ENCODE measurements at regions not wholly inside any gene's neighbourhood (a gene's known extent, or its start where the extent isn't known, plus 50 kb on each side); places are given as distances from the start of the nearest gene placed in this dataset.

- no peak for DNase-seq (ENCODE audit: low read depth, low spot score)
These were observed 341.9 kb upstream of the CDH11 start for GRCh38 chr16:65463652-65464260.

DNA sequence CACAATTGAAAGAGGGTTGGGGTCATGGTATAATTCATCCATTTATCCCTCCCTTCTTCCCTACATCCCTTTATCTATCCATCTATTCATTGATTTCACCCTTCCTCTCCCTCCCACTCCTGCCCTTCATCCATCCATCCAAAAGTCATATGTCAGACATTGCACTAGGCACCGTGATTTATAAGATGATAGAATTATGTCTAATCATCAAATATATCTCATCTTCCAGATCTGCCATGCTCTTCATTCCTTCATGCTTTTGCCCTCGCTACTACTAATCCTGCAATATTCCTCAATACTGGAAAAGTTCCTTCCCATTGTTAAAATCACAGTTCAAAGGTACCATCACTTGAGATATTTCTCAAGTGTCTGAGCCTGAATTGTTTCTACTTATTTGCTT is 335.2 kb upstream of the CDH11 start:
- DNase-seq (ENCODE audit: low read depth, low spot score): no peak

DNA sequence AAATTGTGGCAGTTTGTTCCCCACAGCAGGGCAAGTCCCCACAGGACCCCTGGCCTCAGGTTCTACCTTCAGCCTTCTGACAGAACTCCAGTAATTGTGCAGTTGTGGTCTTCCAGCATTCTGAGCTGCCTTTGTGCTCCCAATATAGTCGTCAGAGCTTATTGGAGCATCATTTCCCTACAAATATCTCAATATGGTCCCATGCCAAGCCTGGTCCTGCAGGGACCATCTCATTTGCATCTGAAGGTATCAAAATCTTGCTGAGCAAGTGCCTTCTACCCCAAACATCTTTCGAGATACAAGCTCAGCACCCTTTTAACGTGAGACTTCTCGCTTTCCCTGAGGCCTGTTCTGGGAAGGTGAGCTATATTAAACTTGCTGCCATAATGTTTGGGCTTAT is 333.9 kb upstream of the CDH11 start:
- no peak for DNase-seq (ENCODE audit: low read depth, low spot score)

DNA sequence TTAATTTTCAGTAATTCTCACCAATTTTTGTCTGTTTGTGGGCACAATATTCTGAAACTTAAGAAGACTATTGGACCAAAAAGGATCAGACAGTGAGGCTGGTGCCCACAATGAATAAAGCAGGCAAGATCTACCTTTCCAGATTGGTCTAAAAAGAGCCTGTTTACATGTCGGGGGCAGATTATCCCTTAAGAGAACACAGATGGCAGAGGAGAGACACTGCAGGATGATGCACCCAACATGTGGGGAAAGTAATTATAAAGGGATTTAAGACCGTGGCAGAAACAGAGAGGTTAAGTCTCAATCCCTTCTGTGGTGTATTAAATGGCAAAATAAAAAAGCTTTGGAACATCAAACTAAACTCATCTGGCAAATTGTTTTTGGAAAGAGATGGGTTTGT is 331.8 kb upstream of the CDH11 start:
- no peak for DNase-seq (ENCODE audit: low read depth, low spot score)

GRCh38 chr16:65449526-65449925 is 327.7 kb upstream of the CDH11 start:
- no peak for DNase-seq (ENCODE audit: low read depth, low spot score)

DNA sequence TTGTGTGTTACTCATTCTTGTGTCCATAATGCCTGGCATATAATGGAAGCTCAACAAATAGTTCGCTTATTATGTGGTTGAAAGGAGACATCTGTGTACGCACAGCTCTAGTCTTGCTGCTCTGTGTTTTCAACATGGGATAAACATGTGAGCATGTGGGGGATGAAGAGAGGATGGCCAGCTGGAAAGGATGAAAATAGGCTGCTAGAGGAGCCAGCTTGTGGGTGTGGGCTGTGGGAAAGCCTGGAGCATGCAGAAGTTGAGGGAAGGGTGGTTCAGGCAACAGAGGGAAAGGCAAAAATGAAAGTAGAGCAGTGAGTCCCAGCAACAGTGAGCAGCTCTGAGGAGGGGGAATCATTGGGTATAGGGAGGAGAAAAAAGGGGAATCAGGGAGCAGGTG is 324.6 kb upstream of the CDH11 start:
- no peak for DNase-seq (ENCODE audit: low read depth, low spot score)

GRCh38 chr16:65445313-65446260 is 323.7 kb upstream of the CDH11 start:
- no peak for DNase-seq (ENCODE audit: low read depth, low spot score)

DNA sequence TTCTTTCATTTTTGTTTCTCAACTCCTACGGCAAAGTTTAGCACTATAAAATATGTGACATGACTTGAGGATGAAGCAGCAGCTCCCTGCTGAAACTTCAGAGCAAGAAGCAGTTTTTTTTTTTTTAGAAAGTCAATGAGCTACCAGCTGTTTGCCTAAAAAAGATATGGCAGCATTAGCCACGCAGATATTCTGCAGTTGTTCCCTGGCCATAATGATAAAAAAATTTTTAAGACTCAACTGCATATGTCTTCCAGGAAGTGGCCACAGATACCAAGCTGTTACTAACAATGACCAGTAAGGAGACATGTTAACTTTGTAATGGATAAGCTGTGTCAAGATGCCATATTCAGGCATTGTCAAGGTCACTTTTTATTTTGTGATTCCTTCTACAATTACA is 319.6 kb upstream of the CDH11 start:
- DNase-seq (ENCODE audit: low read depth, low spot score): no peak

GRCh38 chr16:65429504-65430181 is 307.8 kb upstream of the CDH11 start:
- no peak for DNase-seq (ENCODE audit: low read depth, low spot score)

DNA sequence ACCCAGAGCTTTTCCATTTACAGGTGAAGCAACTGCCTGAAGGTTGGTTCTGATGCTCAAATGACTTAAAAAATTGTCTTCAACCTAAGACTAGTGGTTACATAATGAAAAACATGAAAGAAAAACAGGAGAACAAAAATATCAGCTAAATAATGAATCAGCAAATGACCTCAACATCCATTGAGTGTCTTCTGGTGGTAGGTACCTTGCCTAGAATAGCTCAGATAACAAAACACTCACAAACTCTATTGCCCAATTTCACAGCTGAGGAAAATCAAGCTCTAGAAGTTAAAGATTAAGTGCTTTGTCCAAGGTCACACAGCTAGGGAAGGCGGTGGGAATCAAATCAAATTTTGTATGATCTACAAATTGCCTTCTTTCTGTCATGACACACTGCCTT is 304.6 kb upstream of the CDH11 start:
- DNase-seq (ENCODE audit: low read depth, low spot score): no peak

DNA sequence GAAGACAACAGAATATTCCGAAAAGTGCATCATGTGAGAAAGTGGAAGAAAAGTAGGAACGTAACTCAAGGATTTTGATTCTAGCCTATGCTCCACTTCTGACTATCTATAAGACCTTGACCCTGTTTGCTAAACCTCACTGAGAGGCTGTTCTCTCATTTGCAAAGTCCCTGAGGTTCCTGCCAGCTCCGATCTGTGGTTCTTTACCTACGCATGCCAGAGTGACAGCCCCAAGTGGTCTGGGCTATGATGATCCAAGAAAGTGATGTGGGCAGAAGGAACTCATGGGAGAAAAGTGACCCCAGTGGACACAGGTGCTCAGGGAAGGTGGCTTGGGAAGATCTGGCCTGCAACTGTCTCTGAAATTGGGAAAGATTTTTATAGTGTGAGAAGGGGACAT is 301.1 kb upstream of the CDH11 start:
- no peak for DNase-seq (ENCODE audit: low read depth, low spot score)

- no peak for DNase-seq (ENCODE audit: low read depth, low spot score)
These were observed 299.7 kb upstream of the CDH11 start for GRCh38 chr16:65421596-65421995.

GRCh38 chr16:65418435-65418834 is 296.6 kb upstream of the CDH11 start:
- no peak for DNase-seq (ENCODE audit: low read depth, low spot score)

DNA sequence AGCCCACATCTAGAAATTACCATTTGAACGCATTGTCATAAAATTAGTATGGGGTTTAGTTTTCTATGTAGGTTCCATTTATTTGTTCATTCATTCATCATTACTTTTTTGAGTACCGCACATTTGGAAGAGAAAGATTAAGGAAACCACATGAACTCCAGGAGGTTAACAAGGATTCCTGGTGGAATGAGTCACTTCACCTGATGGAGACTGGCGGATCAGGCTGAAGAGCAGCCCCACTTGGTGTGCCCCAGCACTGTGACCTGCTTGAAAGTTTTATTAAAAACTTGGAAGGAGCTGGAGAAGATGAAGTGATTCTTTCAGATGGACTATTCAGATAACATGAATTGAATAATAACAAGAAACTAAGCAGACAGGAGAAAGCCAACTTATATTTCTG is 293.6 kb upstream of the CDH11 start:
- no peak for DNase-seq (ENCODE audit: low read depth, low spot score)

DNA sequence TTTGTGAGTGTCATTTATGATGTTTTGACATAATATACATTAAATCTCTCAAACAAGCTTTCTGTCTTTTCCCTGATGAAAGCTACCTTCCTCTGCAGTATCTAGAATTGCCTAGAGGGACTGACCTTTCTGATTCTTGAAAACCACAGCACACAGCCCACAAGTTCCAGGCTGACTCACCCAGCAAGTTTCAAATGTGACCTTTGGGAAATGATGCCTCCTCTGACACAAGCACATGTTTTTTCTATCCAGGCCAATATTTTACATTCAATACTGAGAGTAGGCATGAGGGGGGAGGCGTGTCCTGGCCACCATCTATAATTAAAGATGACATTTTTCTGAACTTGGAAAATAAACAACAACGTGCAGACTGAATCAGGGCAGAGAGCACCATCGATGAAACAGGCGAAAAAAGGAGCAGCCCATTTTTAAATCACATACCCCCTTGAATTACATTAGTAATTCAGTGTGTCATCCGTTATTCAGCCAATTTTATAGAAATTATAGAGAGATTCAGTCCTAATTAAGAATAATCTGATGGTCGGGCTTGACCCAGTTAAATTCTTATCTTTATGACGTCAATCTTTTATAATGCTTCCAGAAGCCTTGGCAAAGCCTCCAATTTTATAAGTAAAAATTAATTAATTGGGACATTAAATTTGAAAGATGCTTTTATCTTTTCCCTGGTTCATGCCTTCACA is 292.6 kb upstream of the CDH11 start:
- no peak for DNase-seq (ENCODE audit: low read depth, low spot score)

- DNase-seq (ENCODE audit: low read depth, low spot score): no peak
These were observed 292.0 kb upstream of the CDH11 start for GRCh38 chr16:65413861-65414260.

DNA sequence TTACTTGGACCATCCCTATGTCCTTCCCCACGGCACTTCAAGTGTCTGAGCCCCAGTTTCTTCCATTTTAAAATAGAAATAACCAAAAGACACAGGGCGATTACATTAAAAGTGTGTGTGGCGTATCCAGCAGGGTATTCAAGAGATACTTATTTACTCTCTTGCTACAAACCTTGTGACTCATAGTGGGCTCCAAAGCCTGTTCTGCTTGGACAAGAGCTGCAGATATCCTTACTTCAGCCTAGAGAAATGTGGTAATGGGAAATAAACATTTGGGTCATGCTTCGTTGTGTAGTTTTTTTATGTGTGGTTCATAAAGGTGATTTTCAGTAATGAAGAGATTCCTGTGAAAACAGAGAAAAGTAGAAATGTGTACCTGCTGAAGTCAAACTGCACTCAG is 288.9 kb upstream of the CDH11 start:
- no peak for DNase-seq (ENCODE audit: low read depth, low spot score)

- no peak for DNase-seq (ENCODE audit: low read depth, low spot score)
These were observed 287.6 kb upstream of the CDH11 start for GRCh38 chr16:65409510-65409909.

- DNase-seq (ENCODE audit: low read depth, low spot score): no peak
These were observed 285.1 kb upstream of the CDH11 start for GRCh38 chr16:65406933-65407332.

DNA sequence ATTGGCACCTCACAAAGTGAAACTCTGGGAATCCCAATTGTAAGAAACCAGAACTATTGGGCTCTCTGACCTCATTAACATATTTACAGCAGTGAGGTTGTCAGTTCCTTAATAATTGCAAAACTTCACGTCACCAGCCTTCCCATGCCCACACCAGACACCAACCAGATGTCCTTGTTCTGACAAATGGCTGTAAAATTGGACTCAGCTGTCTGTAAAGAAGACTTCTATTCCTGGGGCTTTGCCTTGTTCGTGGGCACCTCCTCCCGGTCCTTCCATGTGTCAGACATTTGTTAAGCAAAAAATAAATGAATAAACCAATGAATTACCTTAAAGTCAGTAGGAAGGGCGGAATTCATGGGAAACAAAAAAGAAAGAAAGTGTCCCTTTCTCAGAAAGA is 284.3 kb upstream of the CDH11 start:
- no peak for DNase-seq (ENCODE audit: low read depth, low spot score)

GRCh38 chr16:65394281-65394680 is 272.4 kb upstream of the CDH11 start:
- no peak for DNase-seq (ENCODE audit: low read depth, low spot score)
